ENCODE measurements at regions not wholly inside any gene's neighbourhood (a gene's known extent, or its start where the extent isn't known, plus 50 kb on each side); places are given as distances from the start of the nearest gene placed in this dataset.

DNA sequence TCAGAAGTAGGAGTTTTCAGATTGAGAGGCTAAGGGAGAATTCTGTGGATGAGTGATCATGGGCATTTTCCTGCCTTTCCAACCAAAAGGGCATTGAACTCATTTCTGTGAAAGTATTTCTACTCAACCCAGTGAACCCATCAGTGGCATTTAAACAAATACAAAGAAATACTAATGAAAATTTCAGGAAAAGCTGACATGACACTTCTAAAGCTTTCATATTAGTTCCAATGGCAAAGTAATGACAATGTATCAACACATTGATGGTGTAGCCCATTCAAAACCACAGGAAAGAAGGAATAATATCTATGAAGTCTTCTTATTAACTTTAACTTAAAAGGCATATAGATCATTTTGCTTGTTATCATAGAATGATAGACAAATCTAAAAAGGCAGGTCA lies 183.5 kb upstream of the ANXA10 start:
- H2BK12ac ChIP-seq (ENCODE audit: low read depth, low read length), result 0 out of 2 replicates have a peak overlapping the region, but pooled peaks have one; percentile 64
- no peak overlapping the region for H4K91ac ChIP-seq (replicated peaks; ENCODE audit: insufficient read length, low read length)
- H3K27me3 ChIP-seq (replicated peaks in 1 of 4; ENCODE audit: control insufficient read depth in 3 of 4, extremely low read depth in 1 of 4, insufficient read depth in 3 of 4, low read length in 3 of 4), result no peaks in the 10 kb centered on the region
- H4K5ac ChIP-seq (ENCODE audit: insufficient read length, low read depth, low read length), result no peak overlapping the region
- no peak overlapping the region for H3K4ac ChIP-seq (replicated peaks; ENCODE audit: insufficient read length, low read depth, low read length)
- H2BK20ac ChIP-seq (ENCODE audit: low read length), result peak overlapping the region; percentile 51; the same call in 1 of the 2 replicates
- H3K14ac ChIP-seq (ENCODE audit: insufficient read length), result no peak overlapping the region
- H3K56ac ChIP-seq (replicated peaks; ENCODE audit: insufficient read length, low read depth, low read length), result no peak overlapping the region
- H3K79me2 ChIP-seq (ENCODE audit: control insufficient read depth in 1 of 2, insufficient read depth in 2 of 2, low read length in 2 of 2), result no peaks in the 10 kb centered on the region
- H3K9ac ChIP-seq (replicated peaks in 1 of 4; ENCODE audit: extremely low read depth in 1 of 4, low read depth in 3 of 4, low read length in 3 of 4), result no peak overlapping the region
- DNase-seq (ENCODE audit: low read depth in 1 of 2, low spot score in 2 of 2), result no peak
- no peak overlapping the region for H3K23ac ChIP-seq (ENCODE audit: insufficient read length)
- 0 out of 2 replicates have a peak overlapping the region, but pooled peaks have one; percentile 45 for H2BK5ac ChIP-seq (ENCODE audit: low read depth, low read length)
- no peak overlapping the region for H2AK5ac ChIP-seq (ENCODE audit: low read depth, low read length)
- FAIRE-seq, result no peak
- H3K4me1 ChIP-seq (replicated peaks in 1 of 4; ENCODE audit: control insufficient read depth in 3 of 4, insufficient read depth in 4 of 4, low read length in 3 of 4), result peaks cover 0 to 2% (median 0%) of the 10 kb centered on the region in 4 experiments; a peak in 1 of 7 replicates
- H2AFZ ChIP-seq (ENCODE audit: low read length), result no peak overlapping the region
- no peaks in the 10 kb centered on the region for H3K79me1 ChIP-seq (ENCODE audit: low read depth, low read length)
- H3K4me2 ChIP-seq (ENCODE audit: insufficient read depth in 1 of 2, low read depth in 2 of 2, low read length in 2 of 2), result no peak overlapping the region
- H3K18ac ChIP-seq (ENCODE audit: extremely low read depth, low read length), result no peak overlapping the region
- ChIA-PET POLR2A (ENCODE audit: partially characterized antibody) (no interaction called here), CTCF (ENCODE audit: partially characterized antibody) (interaction anchor here (0.5 kb wide), 1 partner anchor 241 kb away, joined by 3 read pairs; no protein-coding TSS in a partner anchor)
- H2BK15ac ChIP-seq (ENCODE audit: low read length), result no peak overlapping the region
- H3K36me3 ChIP-seq (ENCODE audit: control insufficient read depth in 2 of 4, insufficient read depth in 4 of 4, low read length in 3 of 4), result no peaks in the 10 kb centered on the region; a peak in 1 of 8 replicates
- H4K20me1 ChIP-seq (replicated peaks in 1 of 2; ENCODE audit: control insufficient read depth in 1 of 2, insufficient read depth in 2 of 2, low read length in 2 of 2), result no peaks in the 10 kb centered on the region
- no peak overlapping the region for H3K4me3 ChIP-seq (ENCODE audit: extremely low read depth in 1 of 4, insufficient read depth in 2 of 4, low read depth in 3 of 4, low read length in 4 of 4)
- no peaks in the 10 kb centered on the region for H3K9me3 ChIP-seq (ENCODE audit: insufficient read depth in 2 of 2, low read depth in 1 of 2, low read length in 1 of 2)
- no peak overlapping the region for H2BK120ac ChIP-seq (replicated peaks; ENCODE audit: low read depth, low read length)
- H4K8ac ChIP-seq (ENCODE audit: extremely low read depth, insufficient read depth, low read length), result no peak overlapping the region
- no peaks in the 10 kb centered on the region for H3K23me2 ChIP-seq (ENCODE audit: low read depth, low read length)
- H3K27ac ChIP-seq (ENCODE audit: low read depth, low read length), result no peak overlapping the region
- TF ChIP-seq SUZ12 (IDR thresholded peaks at IDR 0.05; ENCODE audit: low read length) (no peak), YY1 (IDR thresholded peaks at IDR 0.05; ENCODE audit: low read depth, low read length) (no peak), KDM4A (IDR thresholded peaks at IDR 0.05; ENCODE audit: low read depth, low read length, severe bottlenecking) (no peak), TCF12 (IDR thresholded peaks at IDR 0.05; ENCODE audit: low read depth, low read length) (no peak), CHD1 (IDR thresholded peaks at IDR 0.05; ENCODE audit: low read depth, low read length) (no peak), TEAD4 (IDR thresholded peaks at IDR 0.05; ENCODE audit: low read depth, low read length) (no peak), EP300 (IDR thresholded peaks at IDR 0.05; ENCODE audit: borderline replicate concordance in 1 of 2, low read depth in 2 of 2, low read length in 2 of 2) (no peak), PHF8 (conservative IDR thresholded peaks at IDR 0.05; ENCODE audit: low read depth, low read length) (no peak), SP1 (IDR thresholded peaks at IDR 0.05; ENCODE audit: low read depth, low read length) (no peak), HDAC6 (IDR thresholded peaks at IDR 0.05; ENCODE audit: low read depth, low read length) (no peak), FOSL1 (IDR thresholded peaks at IDR 0.05; ENCODE audit: insufficient read depth, low read depth, low read length) (no peak), POU5F1 (IDR thresholded peaks at IDR 0.05; ENCODE audit: low read depth, low read length) (no peak), RAD21 (IDR thresholded peaks at IDR 0.05 in 1 of 2, conservative IDR thresholded peaks at IDR 0.05 in 1 of 2; ENCODE audit: low read depth in 2 of 2, low read length in 2 of 2) (no peak), NANOG (IDR thresholded peaks at IDR 0.05; ENCODE audit: insufficient read depth, low read depth, low read length, poor library complexity, severe bottlenecking) (no peak), BCL11A (IDR thresholded peaks at IDR 0.05; ENCODE audit: low read depth in 2 of 2, low read length in 2 of 2) (no peak), POLR2A (IDR thresholded peaks at IDR 0.05; ENCODE audit: control extremely low read depth in 1 of 2, low read depth in 2 of 2, low read length in 2 of 2) (no peak)
